H1 (cell line): ENCODE measurements at regions not wholly inside any gene's neighbourhood (a gene's known extent, or its start where the extent isn't known, plus 50 kb on each side); places are given as distances from the start of the nearest gene placed in this dataset.

Experiments
- NANOG ChIP-seq: IDR thresholded peaks from 2 replicates; pipeline ENCODE4 v1.6.1; 2011; ENCODE audit warnings: low read length, low read depth, mild to moderate bottlenecking, inconsistent platforms; ENCODE audit not compliant: insufficient read depth, poor library complexity, severe bottlenecking
- RNF2 ChIP-seq: fragments of 200-900, 300-1000 bp; sonication (generic); IDR thresholded peaks from 2 replicates; pipeline ENCODE4 v1.7.1; 2016; ENCODE audit warnings: borderline replicate concordance, low read depth, mild to moderate bottlenecking, antibody characterized with exemption, low read length; ENCODE audit not compliant: poor library complexity, severe bottlenecking; ENCODE audit errors: missing control alignments

DNA sequence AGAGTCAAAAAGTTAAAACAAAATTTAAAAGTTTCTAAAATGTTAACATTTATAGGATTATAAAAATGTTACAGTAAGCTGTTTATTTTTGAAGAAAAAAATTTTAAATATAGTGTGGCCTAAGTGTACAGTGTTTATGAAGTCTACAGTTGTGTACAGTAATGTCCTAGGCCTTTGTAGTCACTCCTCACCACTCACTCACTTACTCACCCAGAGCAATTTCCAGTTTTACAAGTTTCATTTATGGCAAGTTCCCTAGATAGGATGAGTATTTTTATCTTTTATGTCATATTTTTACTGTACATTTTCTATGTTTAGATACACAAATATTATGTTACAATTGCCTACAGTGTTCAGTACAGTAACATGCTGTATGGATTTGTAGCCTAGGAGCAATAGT, 419.9 kb downstream of the ARL4A start (continued):
- TF ChIP-seq NANOG (no peak), RNF2 (no peak)
